ENCODE measurements at regions not wholly inside any gene's neighbourhood (a gene's known extent, or its start where the extent isn't known, plus 50 kb on each side); places are given as distances from the start of the nearest gene placed in this dataset.

DNA sequence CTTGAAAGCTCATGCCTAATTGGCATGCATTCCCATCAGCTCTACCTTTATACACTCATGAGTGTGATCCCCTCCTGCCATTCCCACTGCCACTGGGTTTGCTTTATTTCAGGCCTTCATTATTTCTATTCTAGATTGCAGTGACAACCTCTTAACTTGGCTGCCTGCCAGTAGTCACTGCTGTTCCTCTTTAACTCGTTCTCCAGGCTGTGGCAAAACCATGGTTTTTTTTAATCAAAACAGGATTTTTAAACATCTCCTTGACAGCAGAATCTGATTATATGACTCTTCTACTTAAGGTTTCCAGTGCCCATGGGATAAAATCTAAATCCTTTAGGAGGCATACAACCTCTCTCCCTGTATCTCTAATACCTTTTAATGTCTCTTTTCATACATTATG, 223.7 kb upstream of the PCDH15 start:
- DNase-seq (ENCODE audit: low read depth in 1 of 2, low spot score in 1 of 2): peak in 1 of 2 experiments; percentile 14
- TF ChIP-seq SPI1 (IDR thresholded peaks at IDR 0.05; ENCODE audit: borderline replicate concordance, low read depth) (peak; percentile 51; the same call in 1 of the 2 replicates), GABPA (IDR thresholded peaks at IDR 0.05; ENCODE audit: low read depth) (no peak)
- TF ChIP-seq, protein P1, sequence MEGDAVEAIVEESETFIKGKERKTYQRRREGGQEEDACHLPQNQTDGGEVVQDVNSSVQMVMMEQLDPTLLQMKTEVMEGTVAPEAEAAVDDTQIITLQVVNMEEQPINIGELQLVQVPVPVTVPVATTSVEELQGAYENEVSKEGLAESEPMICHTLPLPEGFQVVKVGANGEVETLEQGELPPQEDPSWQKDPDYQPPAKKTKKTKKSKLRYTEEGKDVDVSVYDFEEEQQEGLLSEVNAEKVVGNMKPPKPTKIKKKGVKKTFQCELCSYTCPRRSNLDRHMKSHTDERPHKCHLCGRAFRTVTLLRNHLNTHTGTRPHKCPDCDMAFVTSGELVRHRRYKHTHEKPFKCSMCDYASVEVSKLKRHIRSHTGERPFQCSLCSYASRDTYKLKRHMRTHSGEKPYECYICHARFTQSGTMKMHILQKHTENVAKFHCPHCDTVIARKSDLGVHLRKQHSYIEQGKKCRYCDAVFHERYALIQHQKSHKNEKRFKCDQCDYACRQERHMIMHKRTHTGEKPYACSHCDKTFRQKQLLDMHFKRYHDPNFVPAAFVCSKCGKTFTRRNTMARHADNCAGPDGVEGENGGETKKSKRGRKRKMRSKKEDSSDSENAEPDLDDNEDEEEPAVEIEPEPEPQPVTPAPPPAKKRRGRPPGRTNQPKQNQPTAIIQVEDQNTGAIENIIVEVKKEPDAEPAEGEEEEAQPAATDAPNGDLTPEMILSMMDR (IDR thresholded peaks at IDR 0.05; ENCODE audit: insufficient read depth, low read length): no peak
- no peaks in the 10 kb centered on the region for H3K27me3 ChIP-seq (ENCODE audit: insufficient read depth, poor library complexity, severe bottlenecking)

DNA sequence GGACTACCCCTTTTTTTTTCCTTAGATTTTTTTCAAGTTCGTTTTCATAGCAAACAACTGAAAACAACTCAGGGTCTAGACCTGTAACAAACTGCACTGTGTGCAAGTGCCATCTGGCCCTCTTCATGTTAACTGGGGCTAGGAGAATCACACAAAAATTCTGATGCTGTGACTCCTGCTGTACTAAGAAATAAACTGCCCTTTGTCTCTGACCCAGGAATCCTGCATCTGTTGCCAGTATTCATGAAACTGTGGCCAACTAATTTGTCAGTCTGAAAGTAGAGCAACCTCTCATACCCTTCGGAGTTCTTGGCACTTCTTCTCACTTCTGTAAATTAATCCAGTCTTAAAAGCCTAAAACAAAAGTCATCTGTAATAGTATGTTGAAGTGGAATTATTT, 218.4 kb upstream of the PCDH15 start:
- Histone ChIP-seq H3K27ac (replicated peaks) (no peak overlapping the region), H3K4me3 (replicated peaks; ENCODE audit: insufficient read depth, low read length) (no peak overlapping the region), H3K27me3 (ENCODE audit: insufficient read depth, poor library complexity, severe bottlenecking) (no peaks in the 10 kb centered on the region)
- no peak for DNase-seq (ENCODE audit: low read depth in 1 of 2, low spot score in 1 of 2)
- no peak for TF ChIP-seq POLR2AphosphoS5 (IDR thresholded peaks at IDR 0.05; ENCODE audit: low read depth)
- TF ChIP-seq, protein P1 (IDR thresholded peaks at IDR 0.05; ENCODE audit: insufficient read depth, low read length): no peak

More for the DNA sequence above, 223.7 kb upstream of the PCDH15 start:
- H3K27ac ChIP-seq (replicated peaks): no peak overlapping the region
- no peak overlapping the region for H3K4me3 ChIP-seq (replicated peaks; ENCODE audit: insufficient read depth, low read length)

GRCh38 chr10:55013318-55013717, 212.3 kb upstream of the PCDH15 start:
- no peak for TF ChIP-seq POLR2AphosphoS5 (IDR thresholded peaks at IDR 0.05; ENCODE audit: low read depth)
- TF ChIP-seq SPI1 (IDR thresholded peaks at IDR 0.05; ENCODE audit: borderline replicate concordance, low read depth): no peak
- TF ChIP-seq, protein P1 (IDR thresholded peaks at IDR 0.05; ENCODE audit: insufficient read depth, low read length): no peak
- TF ChIP-seq GABPA (IDR thresholded peaks at IDR 0.05; ENCODE audit: low read depth): no peak
- TF ChIP-seq, protein P2, sequence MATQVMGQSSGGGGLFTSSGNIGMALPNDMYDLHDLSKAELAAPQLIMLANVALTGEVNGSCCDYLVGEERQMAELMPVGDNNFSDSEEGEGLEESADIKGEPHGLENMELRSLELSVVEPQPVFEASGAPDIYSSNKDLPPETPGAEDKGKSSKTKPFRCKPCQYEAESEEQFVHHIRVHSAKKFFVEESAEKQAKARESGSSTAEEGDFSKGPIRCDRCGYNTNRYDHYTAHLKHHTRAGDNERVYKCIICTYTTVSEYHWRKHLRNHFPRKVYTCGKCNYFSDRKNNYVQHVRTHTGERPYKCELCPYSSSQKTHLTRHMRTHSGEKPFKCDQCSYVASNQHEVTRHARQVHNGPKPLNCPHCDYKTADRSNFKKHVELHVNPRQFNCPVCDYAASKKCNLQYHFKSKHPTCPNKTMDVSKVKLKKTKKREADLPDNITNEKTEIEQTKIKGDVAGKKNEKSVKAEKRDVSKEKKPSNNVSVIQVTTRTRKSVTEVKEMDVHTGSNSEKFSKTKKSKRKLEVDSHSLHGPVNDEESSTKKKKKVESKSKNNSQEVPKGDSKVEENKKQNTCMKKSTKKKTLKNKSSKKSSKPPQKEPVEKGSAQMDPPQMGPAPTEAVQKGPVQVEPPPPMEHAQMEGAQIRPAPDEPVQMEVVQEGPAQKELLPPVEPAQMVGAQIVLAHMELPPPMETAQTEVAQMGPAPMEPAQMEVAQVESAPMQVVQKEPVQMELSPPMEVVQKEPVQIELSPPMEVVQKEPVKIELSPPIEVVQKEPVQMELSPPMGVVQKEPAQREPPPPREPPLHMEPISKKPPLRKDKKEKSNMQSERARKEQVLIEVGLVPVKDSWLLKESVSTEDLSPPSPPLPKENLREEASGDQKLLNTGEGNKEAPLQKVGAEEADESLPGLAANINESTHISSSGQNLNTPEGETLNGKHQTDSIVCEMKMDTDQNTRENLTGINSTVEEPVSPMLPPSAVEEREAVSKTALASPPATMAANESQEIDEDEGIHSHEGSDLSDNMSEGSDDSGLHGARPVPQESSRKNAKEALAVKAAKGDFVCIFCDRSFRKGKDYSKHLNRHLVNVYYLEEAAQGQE (IDR thresholded peaks at IDR 0.05; ENCODE audit: insufficient replicate concordance, low read depth): no peak
- no peak for DNase-seq (ENCODE audit: low read depth in 1 of 2, low spot score in 1 of 2)
- Histone ChIP-seq H3K4me3 (replicated peaks; ENCODE audit: insufficient read depth, low read length) (no peak overlapping the region), H3K27me3 (ENCODE audit: insufficient read depth, poor library complexity, severe bottlenecking) (no peaks in the 10 kb centered on the region), H3K27ac (replicated peaks) (no peak overlapping the region)

DNA sequence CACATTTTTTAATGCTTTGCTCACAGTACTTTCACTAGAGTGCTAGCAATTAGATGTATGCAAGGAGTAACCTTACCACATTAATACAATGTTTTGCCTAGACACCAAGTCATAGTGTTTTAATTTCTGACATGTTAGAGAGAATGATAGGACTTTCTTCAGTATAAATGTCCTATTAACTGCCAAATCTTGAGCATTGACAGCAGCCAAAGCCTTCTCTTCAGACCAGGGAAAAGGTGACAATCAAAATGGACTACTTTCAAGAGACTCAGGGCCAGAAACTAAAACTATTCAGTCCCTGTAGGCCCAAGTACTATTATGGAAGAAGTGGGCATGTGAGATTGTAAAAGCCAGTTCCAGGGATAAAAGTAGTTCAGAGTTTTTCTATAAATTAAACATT, 201.4 kb upstream of the PCDH15 start:
- no peak for TF ChIP-seq SPI1 (IDR thresholded peaks at IDR 0.05; ENCODE audit: borderline replicate concordance, low read depth)
- TF ChIP-seq, protein P2 (IDR thresholded peaks at IDR 0.05; ENCODE audit: insufficient replicate concordance, low read depth): no peak
- TF ChIP-seq, protein P1 (IDR thresholded peaks at IDR 0.05; ENCODE audit: insufficient read depth, low read length): no peak
- TF ChIP-seq POLR2AphosphoS5 (IDR thresholded peaks at IDR 0.05; ENCODE audit: low read depth): no peak
- no peak for TF ChIP-seq GABPA (IDR thresholded peaks at IDR 0.05; ENCODE audit: low read depth)
- DNase-seq (ENCODE audit: low read depth in 1 of 2, low spot score in 1 of 2): no peak
- Histone ChIP-seq H3K27me3 (ENCODE audit: insufficient read depth, poor library complexity, severe bottlenecking) (no peaks in the 10 kb centered on the region), H3K4me3 (replicated peaks; ENCODE audit: insufficient read depth, low read length) (no peak overlapping the region), H3K27ac (replicated peaks) (no peak overlapping the region)

Measured in HL-60 (cell line).